ENCODE measurements at regions not wholly inside any gene's neighbourhood (a gene's known extent, or its start where the extent isn't known, plus 50 kb on each side); places are given as distances from the start of the nearest gene placed in this dataset.

DNA sequence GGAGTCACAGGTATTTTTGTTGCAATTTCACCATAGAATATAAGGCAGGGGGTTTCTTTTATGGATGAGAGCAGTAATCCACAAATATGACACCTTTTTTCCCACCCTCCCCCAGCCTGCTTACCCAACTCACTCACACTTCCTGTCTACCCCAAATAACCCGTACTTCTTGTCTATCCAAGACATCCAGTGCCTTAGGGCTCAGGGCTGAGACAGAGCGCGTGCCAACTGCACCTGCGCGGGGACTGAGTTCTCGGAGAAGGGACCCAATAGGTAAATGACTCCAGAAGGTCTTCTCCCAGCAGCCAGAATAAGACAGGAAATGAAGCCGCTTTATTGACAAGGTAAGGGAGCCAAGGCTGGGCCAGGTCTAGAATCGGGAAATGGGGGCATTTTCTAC is 369.1 kb downstream of the SIPA1L2 start:
- no peak overlapping the region for H3K27ac ChIP-seq
- TF ChIP-seq ZFX (IDR thresholded peaks at IDR 0.05): no peak
- TF ChIP-seq, protein P1, sequence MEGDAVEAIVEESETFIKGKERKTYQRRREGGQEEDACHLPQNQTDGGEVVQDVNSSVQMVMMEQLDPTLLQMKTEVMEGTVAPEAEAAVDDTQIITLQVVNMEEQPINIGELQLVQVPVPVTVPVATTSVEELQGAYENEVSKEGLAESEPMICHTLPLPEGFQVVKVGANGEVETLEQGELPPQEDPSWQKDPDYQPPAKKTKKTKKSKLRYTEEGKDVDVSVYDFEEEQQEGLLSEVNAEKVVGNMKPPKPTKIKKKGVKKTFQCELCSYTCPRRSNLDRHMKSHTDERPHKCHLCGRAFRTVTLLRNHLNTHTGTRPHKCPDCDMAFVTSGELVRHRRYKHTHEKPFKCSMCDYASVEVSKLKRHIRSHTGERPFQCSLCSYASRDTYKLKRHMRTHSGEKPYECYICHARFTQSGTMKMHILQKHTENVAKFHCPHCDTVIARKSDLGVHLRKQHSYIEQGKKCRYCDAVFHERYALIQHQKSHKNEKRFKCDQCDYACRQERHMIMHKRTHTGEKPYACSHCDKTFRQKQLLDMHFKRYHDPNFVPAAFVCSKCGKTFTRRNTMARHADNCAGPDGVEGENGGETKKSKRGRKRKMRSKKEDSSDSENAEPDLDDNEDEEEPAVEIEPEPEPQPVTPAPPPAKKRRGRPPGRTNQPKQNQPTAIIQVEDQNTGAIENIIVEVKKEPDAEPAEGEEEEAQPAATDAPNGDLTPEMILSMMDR (conservative IDR thresholded peaks at IDR 0.05): no peak

DNA sequence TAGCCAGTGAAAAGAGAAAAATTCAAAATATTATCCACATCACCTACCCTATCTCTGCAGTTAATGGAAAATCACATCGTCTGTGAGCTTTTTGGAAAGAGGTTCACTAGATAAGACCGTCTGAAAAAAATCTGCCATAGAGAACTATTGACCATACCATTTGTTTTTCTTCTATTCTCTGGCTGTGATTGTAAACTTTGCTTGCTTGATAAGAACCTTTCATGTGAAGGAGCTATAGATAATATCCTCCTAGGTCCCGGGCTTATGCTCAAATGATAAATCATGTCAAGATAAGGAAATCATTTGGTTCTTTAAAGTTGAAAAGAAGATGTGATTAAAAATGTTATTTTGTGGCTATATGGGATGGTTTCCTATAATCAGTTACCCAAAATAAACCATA is 369.9 kb downstream of the SIPA1L2 start:
- no peak for TF ChIP-seq ZFX (IDR thresholded peaks at IDR 0.05)
- TF ChIP-seq, protein P1 (conservative IDR thresholded peaks at IDR 0.05): no peak
- no peak overlapping the region for H3K27ac ChIP-seq

DNA sequence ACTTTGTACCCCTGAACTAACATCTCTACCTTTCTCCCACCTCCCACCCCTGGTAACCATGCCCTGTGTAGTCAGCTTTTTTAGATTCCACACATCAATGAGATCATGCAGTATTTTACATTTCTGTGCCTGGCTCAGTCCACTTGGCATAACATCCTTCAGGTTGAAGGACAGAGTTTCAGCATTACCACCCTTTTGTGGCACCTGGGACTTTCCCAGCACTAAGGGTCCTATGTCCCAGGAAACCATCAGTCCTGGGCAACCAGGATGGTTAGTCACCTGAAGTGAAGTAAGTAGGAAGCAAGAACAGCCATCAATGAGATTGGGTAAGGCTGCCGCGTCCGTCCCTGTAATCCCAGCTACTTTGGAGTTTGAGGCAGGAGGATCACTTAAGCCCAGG is 370.6 kb downstream of the SIPA1L2 start:
- TF ChIP-seq, protein P1 (conservative IDR thresholded peaks at IDR 0.05): no peak
- TF ChIP-seq ZFX (IDR thresholded peaks at IDR 0.05): no peak

DNA sequence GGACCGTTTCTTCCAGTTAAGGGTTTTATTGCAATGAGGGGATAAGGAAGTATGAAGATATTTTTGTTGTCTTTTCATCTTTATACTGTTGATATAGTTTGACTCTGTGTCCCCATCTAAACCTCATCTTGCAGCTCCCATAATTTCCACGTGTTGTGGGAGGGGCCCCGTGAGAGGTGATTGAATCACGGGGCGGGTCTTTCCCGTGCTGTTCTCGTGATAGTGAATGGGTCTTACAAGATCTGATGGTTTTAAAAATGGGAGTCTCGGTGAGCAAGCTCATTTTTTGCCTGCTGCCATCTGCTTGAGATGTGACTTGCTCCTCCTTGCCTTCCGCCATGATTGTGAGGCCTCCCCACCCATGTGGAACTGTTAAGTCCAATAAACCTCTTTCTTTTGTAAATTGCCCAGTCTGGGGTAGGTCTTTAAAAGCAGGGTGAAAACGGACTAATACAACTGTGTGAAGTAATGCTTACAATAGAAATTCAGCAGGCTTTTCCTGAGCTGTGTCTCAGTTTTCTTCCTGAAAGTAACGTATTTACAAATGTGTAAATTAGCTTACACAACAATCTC is 377.3 kb downstream of the SIPA1L2 start:
- no peak overlapping the region for H3K27ac ChIP-seq
- no peak for TF ChIP-seq ZFX (IDR thresholded peaks at IDR 0.05)
- TF ChIP-seq, protein P1 (conservative IDR thresholded peaks at IDR 0.05): no peak

More for the DNA sequence above, 370.6 kb downstream of the SIPA1L2 start:
- H3K27ac ChIP-seq: no peak overlapping the region

DNA sequence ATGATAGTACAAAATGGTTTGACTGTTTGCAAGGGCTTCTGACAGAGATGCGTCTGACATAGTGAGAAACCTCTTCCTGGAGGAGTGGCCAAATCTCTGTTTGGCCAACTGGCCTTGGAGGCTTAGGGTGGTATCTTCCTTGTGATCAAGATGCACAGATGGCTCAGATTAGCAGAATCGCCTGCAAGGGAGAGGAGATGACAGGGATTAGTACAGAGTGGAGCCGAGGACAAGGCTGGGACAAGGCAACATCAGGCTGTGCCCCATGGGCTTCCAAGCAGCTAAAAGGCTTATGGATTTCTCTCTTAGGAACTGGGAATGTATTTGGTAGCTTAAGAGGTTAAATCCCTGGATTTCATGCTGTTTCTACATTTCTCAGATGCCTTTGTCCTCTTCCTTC is 379.1 kb downstream of the SIPA1L2 start:
- TF ChIP-seq, protein P1 (conservative IDR thresholded peaks at IDR 0.05): no peak
- no peak for TF ChIP-seq ZFX (IDR thresholded peaks at IDR 0.05)
- H3K27ac ChIP-seq: no peak overlapping the region

DNA sequence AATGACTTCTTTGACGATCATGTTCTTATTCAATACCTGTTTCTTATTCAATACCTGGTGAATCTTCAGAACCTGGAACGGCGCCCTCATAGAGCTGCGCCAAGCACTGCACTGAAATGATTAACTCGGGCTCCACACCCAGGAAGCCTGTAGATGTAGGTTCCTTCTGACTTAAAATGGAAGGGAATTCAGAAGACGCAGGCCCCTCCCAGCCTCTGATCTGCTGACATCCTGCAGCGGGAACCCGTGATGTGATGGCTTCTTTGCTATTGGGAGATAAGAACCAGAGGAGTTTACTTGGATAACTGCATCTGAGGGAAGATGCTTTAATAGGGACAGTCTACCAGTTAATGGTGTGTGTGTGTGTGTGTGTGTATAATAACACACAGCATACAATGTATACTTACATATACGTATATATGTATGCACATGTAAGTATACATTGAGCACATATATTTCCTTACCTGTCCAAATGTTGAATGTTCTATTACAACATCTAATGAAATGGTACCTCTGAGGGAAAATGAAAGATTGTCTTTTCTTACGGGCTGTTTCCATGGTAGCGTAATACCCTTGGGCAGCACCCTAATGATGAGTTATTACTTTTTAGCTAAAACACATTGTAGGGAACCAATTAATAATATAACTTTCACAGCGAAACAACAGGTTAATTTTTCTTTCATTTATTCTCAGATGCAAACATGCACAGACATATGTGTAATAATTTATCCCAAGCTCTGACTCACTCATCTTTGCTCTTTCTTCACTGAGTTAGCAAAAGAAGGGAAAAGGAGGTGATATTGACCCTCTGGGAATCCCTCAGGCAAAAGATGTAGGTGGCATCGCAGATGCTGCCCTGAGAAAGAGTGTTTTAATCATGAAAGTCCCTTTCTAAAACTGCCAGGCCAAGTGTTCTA is 379.8 kb downstream of the SIPA1L2 start:
- TF ChIP-seq ZFX (IDR thresholded peaks at IDR 0.05): no peak
- H3K27ac ChIP-seq: no peak overlapping the region

DNA sequence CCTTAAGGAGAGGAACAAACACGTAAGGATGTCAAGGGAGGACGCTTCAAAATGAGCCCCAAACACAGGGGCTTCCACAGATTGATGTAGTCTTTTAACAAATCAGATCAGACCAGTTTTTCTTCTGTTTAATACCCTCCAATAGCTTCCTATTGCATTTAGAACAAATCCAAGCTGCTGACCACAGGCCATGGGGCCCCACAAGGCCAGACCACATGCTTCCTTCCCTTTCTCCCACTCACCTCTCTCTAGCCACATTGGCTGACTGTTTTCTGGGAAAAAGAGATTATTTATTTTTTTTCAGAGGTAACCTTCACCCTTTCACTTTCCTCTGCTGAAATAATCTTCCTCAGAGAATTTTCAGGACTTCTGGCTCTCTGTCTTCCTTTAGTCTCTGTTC is 380.6 kb downstream of the SIPA1L2 start:
- TF ChIP-seq ZFX (IDR thresholded peaks at IDR 0.05): no peak
- TF ChIP-seq, protein P1 (conservative IDR thresholded peaks at IDR 0.05): no peak
- H3K27ac ChIP-seq: no peak overlapping the region

Data from C4-2B (cell line).